ENCODE measurements at regions not wholly inside any gene's neighbourhood (a gene's known extent, or its start where the extent isn't known, plus 50 kb on each side); places are given as distances from the start of the nearest gene placed in this dataset.

DNA sequence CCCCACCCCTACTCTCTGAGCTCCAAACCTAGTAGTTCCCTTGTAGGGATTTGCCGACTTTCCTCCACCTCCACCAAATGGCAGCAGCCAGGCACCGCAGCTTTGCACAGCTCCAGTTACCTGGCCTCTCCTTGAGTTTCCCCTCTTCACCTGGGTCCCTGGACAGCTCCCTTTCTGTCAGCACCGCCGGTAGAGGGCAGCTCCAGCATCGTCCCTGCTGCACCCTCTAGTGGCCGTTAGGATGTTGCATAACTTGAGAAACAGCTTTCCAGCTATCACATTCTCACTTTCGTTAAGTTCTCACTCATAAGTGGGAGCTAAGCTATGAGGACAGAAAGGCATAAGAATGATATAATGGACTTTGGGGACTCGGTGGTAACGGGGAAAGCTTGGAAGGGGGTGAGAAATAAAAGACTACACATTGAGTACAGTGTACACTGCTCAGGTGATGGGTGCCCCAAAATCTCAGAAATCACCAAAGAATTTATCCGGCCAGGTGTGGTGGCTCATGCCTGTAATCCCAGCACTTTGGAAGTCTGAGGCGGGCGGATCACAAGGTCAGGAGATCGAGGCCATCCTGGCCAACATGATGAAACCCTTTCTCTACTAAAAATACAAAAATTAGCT, 60.4 kb upstream of the OLFM4 start:
- Histone ChIP-seq H3K36me3 (no peaks in the 10 kb centered on the region), H3K4me1 (peaks cover 0 to 7% (median 0%) of the 10 kb centered on the region in 4 donors), H3K27me3 (peaks cover 0 to 17% (median 0%) of the 10 kb centered on the region in 3 donors), H3K27ac (no peak overlapping the region), H3K4me3 (no peak overlapping the region), H3K9me3 (no peaks in the 10 kb centered on the region)
- TF ChIP-seq POLR2AphosphoS5 (IDR thresholded peaks at IDR 0.05) (peak in 1 of 3 donors; percentile 49), POLR2A (IDR thresholded peaks at IDR 0.05) (no peak)
- TF ChIP-seq, protein P1, sequence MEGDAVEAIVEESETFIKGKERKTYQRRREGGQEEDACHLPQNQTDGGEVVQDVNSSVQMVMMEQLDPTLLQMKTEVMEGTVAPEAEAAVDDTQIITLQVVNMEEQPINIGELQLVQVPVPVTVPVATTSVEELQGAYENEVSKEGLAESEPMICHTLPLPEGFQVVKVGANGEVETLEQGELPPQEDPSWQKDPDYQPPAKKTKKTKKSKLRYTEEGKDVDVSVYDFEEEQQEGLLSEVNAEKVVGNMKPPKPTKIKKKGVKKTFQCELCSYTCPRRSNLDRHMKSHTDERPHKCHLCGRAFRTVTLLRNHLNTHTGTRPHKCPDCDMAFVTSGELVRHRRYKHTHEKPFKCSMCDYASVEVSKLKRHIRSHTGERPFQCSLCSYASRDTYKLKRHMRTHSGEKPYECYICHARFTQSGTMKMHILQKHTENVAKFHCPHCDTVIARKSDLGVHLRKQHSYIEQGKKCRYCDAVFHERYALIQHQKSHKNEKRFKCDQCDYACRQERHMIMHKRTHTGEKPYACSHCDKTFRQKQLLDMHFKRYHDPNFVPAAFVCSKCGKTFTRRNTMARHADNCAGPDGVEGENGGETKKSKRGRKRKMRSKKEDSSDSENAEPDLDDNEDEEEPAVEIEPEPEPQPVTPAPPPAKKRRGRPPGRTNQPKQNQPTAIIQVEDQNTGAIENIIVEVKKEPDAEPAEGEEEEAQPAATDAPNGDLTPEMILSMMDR (IDR thresholded peaks at IDR 0.05), result peak in 5 of 7 experiments; percentile 59 to 97 (median 86)
- DNase-seq, result peak; percentile 88 to 93
- WGBS, 5 donors, result 18 to 22% (median 20%) methylated on average over 12 to 13 of the region's 13 CpGs
- intact Hi-C loops (cut with DNase I; ENCODE audit: low total_unique reads), result no loop called here

DNA sequence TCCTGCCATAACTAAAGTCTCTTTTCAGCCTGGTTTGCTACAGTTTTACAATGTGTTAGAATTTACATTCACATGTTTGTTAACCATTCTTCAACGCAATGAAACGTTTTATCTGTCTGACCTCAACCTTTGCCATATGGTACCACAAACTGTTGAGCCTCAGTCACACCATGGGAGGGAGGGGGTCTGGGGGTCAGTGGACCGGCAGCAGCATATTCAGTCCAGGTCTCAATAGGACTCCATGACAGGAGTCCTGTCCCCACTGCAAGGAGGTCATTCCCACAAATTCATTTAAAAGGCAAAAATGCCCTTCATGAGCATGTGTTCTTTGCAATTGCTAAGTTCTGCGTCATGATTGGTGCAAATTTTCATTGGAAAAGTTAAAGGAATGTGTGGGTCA, 66.6 kb upstream of the OLFM4 start:
- WGBS, 5 donors, result 25 to 43% (median 34%) methylated on average over 4 of the region's 4 CpGs
- Histone ChIP-seq H3K36me3 (no peaks in the 10 kb centered on the region), H3K9me3 (peaks cover 0 to 4% (median 0%) of the 10 kb centered on the region in 4 donors), H3K4me1 (no peaks in the 10 kb centered on the region), H3K4me3 (no peak overlapping the region), H3K27me3 (peaks cover 0 to 15% (median 0%) of the 10 kb centered on the region in 3 donors), H3K27ac (no peak overlapping the region)
- no peak for DNase-seq
- no peak for TF ChIP-seq POLR2A (IDR thresholded peaks at IDR 0.05)
- TF ChIP-seq, protein P1 (IDR thresholded peaks at IDR 0.05), result no peak
- TF ChIP-seq EP300 (IDR thresholded peaks at IDR 0.05), result no peak
- TF ChIP-seq POLR2AphosphoS5 (IDR thresholded peaks at IDR 0.05), result no peak
- intact Hi-C loops (cut with DNase I; ENCODE audit: low total_unique reads), result no loop called here

DNA sequence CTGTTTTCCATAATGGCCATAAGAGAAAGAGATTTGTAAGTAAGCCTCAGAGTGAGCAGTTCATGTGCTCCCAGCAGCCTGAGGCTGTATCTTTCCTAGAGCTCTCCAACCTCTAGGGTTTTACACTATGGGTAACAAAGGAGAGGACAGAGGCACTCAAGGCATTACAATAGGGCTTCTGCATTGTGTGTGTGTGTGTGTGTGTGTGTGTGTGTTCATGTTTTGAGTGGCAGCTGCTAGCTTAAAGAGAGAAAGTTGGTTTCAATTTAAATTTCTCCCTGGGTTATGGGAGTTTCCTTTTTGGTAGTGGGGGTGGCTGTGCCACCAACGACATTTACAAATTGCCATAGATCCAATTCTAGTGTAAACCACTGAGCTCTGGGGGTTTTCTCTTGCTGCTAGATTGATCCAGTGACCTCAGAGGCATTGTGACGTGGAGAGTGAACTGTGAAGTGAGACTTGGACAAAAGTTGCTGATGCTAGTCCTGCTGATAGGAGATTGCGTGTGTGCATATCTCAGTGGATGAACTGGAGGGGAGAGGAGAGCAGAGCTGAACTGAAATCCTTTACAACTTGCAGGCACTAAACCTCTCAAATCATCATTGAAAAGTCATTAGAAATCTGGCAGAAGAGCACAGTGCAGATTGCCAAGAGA, 67.2 kb upstream of the OLFM4 start:
- Histone ChIP-seq H3K27ac (no peak overlapping the region), H3K4me1 (no peaks in the 10 kb centered on the region), H3K4me3 (no peak overlapping the region), H3K27me3 (peaks cover 0 to 15% (median 0%) of the 10 kb centered on the region in 3 donors), H3K36me3 (no peaks in the 10 kb centered on the region), H3K9me3 (peaks cover 0 to 4% (median 0%) of the 10 kb centered on the region in 4 donors)
- intact Hi-C loops (cut with DNase I; ENCODE audit: low total_unique reads), result no loop called here
- WGBS, 5 donors, result 38 to 55% (median 41%) methylated on average over 3 of the region's 3 CpGs
- TF ChIP-seq POLR2A (IDR thresholded peaks at IDR 0.05) (no peak), POLR2AphosphoS5 (IDR thresholded peaks at IDR 0.05) (no peak), EP300 (IDR thresholded peaks at IDR 0.05) (no peak)
- TF ChIP-seq, protein P1 (IDR thresholded peaks at IDR 0.05), result no peak
- DNase-seq, result no peak

DNA sequence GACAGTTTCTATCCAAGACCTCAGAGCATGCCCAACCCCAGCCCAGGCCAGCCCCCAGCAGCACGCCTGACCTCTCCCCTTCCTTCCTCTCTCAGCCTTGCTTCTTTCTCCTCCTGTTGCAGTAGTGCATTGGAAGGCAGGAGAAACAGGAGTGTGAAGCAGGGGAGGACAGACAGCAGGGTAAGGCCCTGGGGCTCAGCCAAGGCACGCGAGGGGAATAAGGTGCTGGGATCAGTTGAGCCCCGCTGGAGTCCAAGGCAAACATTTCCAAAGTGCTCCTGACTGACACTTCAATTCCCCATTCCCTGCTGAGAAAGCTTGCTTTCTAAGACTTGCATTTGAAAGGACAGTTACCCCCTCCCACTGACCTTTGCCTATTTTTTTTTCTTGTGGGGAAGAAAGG, 73.1 kb upstream of the OLFM4 start:
- H3K4me3 ChIP-seq, result no peak overlapping the region
- H3K27ac ChIP-seq, result no peak overlapping the region
- peaks cover 0 to 13% (median 0%) of the 10 kb centered on the region in 3 donors for H3K27me3 ChIP-seq
- H3K4me1 ChIP-seq, result no peaks in the 10 kb centered on the region
- TF ChIP-seq POLR2A (IDR thresholded peaks at IDR 0.05), result no peak
- TF ChIP-seq, protein P1 (IDR thresholded peaks at IDR 0.05), result no peak
- no peak for TF ChIP-seq EP300 (IDR thresholded peaks at IDR 0.05)
- no peak for TF ChIP-seq POLR2AphosphoS5 (IDR thresholded peaks at IDR 0.05)
- intact Hi-C loops (cut with DNase I; ENCODE audit: low total_unique reads), result no loop called here
- DNase-seq, result no peak
- 26 to 55% (median 42%) methylated on average over 4 of the region's 4 CpGs for WGBS, 5 donors
- H3K36me3 ChIP-seq, result no peaks in the 10 kb centered on the region
- H3K9me3 ChIP-seq, result peaks cover 0 to 4% (median 0%) of the 10 kb centered on the region in 4 donors
